GM18907 (cell line): ENCODE measurements at regions not wholly inside any gene's neighbourhood (a gene's known extent, or its start where the extent isn't known, plus 50 kb on each side); places are given as distances from the start of the nearest gene placed in this dataset.
A peak's percentile ranks its signal among the peaks of the same experiment; 100 is the strongest.
"Not testable (repeated sequence)": the region's sequence is repeated elsewhere in the genome, so short reads cannot be mapped to it uniquely, and the experiment has no call there.

Source experiments
- ATAC-seq: cut with Tn5 transposase; IDR thresholded peaks from one replicate; pipeline ENCODE4 v1.9.1; 2021; ENCODE audit warnings: mild to moderate bottlenecking, moderate library complexity; ENCODE audit not compliant: unreplicated experiment

- no peak for ATAC-seq
Measured at GRCh38 chr4:38278255-38278654, 318.1 kb downstream of the PTTG2 start.

GRCh38 chr4:38279077-38279476 is 318.9 kb downstream of the PTTG2 start:
- no peak for ATAC-seq

GRCh38 chr4:38279650-38280322 is 319.6 kb downstream of the PTTG2 start:
- ATAC-seq, result no peak

- ATAC-seq, result no peak
Measured at GRCh38 chr4:38280323-38280706, 320.1 kb downstream of the PTTG2 start.

GRCh38 chr4:38281371-38282071 is 321.3 kb downstream of the PTTG2 start:
- no peak for ATAC-seq

GRCh38 chr4:38283724-38284123 is 323.5 kb downstream of the PTTG2 start:
- no peak for ATAC-seq

GRCh38 chr4:38284294-38285030 is 324.3 kb downstream of the PTTG2 start:
- no peak for ATAC-seq

- ATAC-seq, result no peak
Measured at GRCh38 chr4:38287101-38287851, 327.1 kb downstream of the PTTG2 start.

- no peak for ATAC-seq
Measured at GRCh38 chr4:38289553-38289952, 329.4 kb downstream of the PTTG2 start.

- no peak for ATAC-seq
Measured at GRCh38 chr4:38290366-38290765, 330.2 kb downstream of the PTTG2 start.

GRCh38 chr4:38290914-38291313 is 330.7 kb downstream of the PTTG2 start:
- no peak for ATAC-seq

- no peak for ATAC-seq
Measured at GRCh38 chr4:38292529-38292928, 332.3 kb downstream of the PTTG2 start.

- no peak for ATAC-seq
Measured at GRCh38 chr4:38294238-38294637, 334.0 kb downstream of the PTTG2 start.

GRCh38 chr4:38297061-38297460 is 336.9 kb downstream of the PTTG2 start:
- ATAC-seq, result no peak

- no peak for ATAC-seq
Measured at GRCh38 chr4:38298868-38299713, 338.9 kb downstream of the PTTG2 start.

- no peak for ATAC-seq
Measured at GRCh38 chr4:38302910-38303309, 342.7 kb downstream of the PTTG2 start.

GRCh38 chr4:38304460-38304859 is 344.3 kb downstream of the PTTG2 start:
- not testable (repeated sequence) for ATAC-seq

GRCh38 chr4:38306482-38307071 is 346.4 kb downstream of the PTTG2 start:
- peak; percentile 62 for ATAC-seq

GRCh38 chr4:38308728-38309311 is 348.6 kb downstream of the PTTG2 start:
- no peak for ATAC-seq

- ATAC-seq, result no peak
Measured at GRCh38 chr4:38309471-38309870, 349.3 kb downstream of the PTTG2 start.
